B cell (primary cell): ENCODE measurements at regions not wholly inside any gene's neighbourhood (a gene's known extent, or its start where the extent isn't known, plus 50 kb on each side); places are given as distances from the start of the nearest gene placed in this dataset.

Experiments used
- CTCF ChIP-seq: fragments of 200-600 bp; IDR thresholded peaks from one replicate; pipeline ENCODE4 v1.8.0; 2022; ENCODE audit warnings: antibody characterized with exemption, mild to moderate bottlenecking
- EZH2 ChIP-seq: IDR thresholded peaks from 2 replicates; pipeline ENCODE4 v1.6.1; 2012; ENCODE audit warnings: borderline replicate concordance, low read depth, mild to moderate bottlenecking, moderate library complexity, low read length; ENCODE audit not compliant: insufficient read depth, poor library complexity, severe bottlenecking

- no peak for TF ChIP-seq CTCF
- no peak for TF ChIP-seq EZH2
Measured at GRCh38 chr3:56952061-56952460, 108.4 kb upstream of the SPATA12 start.
